AG04450 (cell line): ENCODE measurements at regions not wholly inside any gene's neighbourhood (a gene's known extent, or its start where the extent isn't known, plus 50 kb on each side); places are given as distances from the start of the nearest gene placed in this dataset.

Source experiments
- CTCF ChIA-PET: fragments of 300-600, 350-600 bp; formaldehyde crosslinking; extraction: SDS; loops from one replicate; lab custom pipeline; 2022; ENCODE audit warnings: antibody characterized with exemption, inconsistent platforms; lab: Charles Lee
- POLR2A ChIA-PET: fragments of 350-600 bp; formaldehyde crosslinking; extraction: SDS; loops from one replicate; lab custom pipeline; 2021; ENCODE audit warnings: antibody characterized with exemption, inconsistent platforms; lab: Yijun Ruan, JAX
- DNase-seq: peaks from one replicate; pipeline ENCODE4 v3.0.0-alpha.2; 2011; ENCODE audit warnings: low read depth, low spot score
- H3K27ac ChIP-seq: one replicate; pipeline ENCODE4 v1.5.1; 2012; ENCODE audit warnings: low read depth, low read length, control low read depth
- H3K27me3 ChIP-seq: one replicate; pipeline ENCODE4 v1.6.0; 2012; ENCODE audit warnings: low read length; ENCODE audit not compliant: control insufficient read depth, insufficient read depth
- H3K4me3 ChIP-seq: 2 replicates; pipeline ENCODE4 v1.5.1; 2011; ENCODE audit warnings: mild to moderate bottlenecking, low read depth, low read length, control low read depth
- H3K9me3 ChIP-seq: 2 replicates; pipeline ENCODE4 v1.5.1; 2012; ENCODE audit warnings: low read length; ENCODE audit not compliant: control insufficient read depth, insufficient read depth
- CTCF ChIP-seq: IDR thresholded peaks from 2 replicates; pipeline ENCODE4 v1.5.1; 2011; ENCODE audit warnings: low read depth, low read length, control low read depth, inconsistent platforms

- H3K9me3 ChIP-seq: no peaks in the 10 kb centered on the region
- no peak overlapping the region for H3K4me3 ChIP-seq
- CTCF ChIA-PET: no interaction called here
- TF ChIP-seq CTCF: no peak
- H3K27ac ChIP-seq: no peak overlapping the region
- no peaks in the 10 kb centered on the region for H3K27me3 ChIP-seq
- POLR2A ChIA-PET: no interaction called here
- no peak for DNase-seq
These were observed 874.1 kb downstream of the GRM8 start for GRCh38 chr7:126378642-126379041.

- Histone ChIP-seq H3K27ac (no peak overlapping the region), H3K4me3 (no peak overlapping the region), H3K9me3 (0 out of 2 replicates have a peak, but pooled peaks cover 4% of the 10 kb centered on the region), H3K27me3 (no peaks in the 10 kb centered on the region)
- CTCF ChIA-PET: no interaction called here
- no peak for TF ChIP-seq CTCF
- POLR2A ChIA-PET: no interaction called here
- DNase-seq: no peak
These were observed 882.6 kb downstream of the GRM8 start for GRCh38 chr7:126370038-126370668.

GRCh38 chr7:126362746-126363145 lies 890.0 kb downstream of the GRM8 start:
- CTCF ChIA-PET: no interaction called here
- POLR2A ChIA-PET: no interaction called here
- Histone ChIP-seq H3K9me3 (no peaks in the 10 kb centered on the region), H3K4me3 (no peak overlapping the region), H3K27ac (no peak overlapping the region), H3K27me3 (no peaks in the 10 kb centered on the region)
- no peak for DNase-seq
- TF ChIP-seq CTCF: no peak

GRCh38 chr7:126361183-126361582 lies 891.6 kb downstream of the GRM8 start:
- CTCF ChIA-PET: interaction anchor here (0.7 kb wide), 1 partner anchor 1144 kb away, joined by 3 read pairs; no protein-coding TSS in a partner anchor
- H3K27ac ChIP-seq: no peak overlapping the region
- no peaks in the 10 kb centered on the region for H3K9me3 ChIP-seq
- TF ChIP-seq CTCF: no peak
- H3K4me3 ChIP-seq: no peak overlapping the region
- POLR2A ChIA-PET: no interaction called here
- no peaks in the 10 kb centered on the region for H3K27me3 ChIP-seq
- no peak for DNase-seq

GRCh38 chr7:126339813-126340212 lies 912.9 kb downstream of the GRM8 start:
- no peak for DNase-seq
- POLR2A ChIA-PET: no interaction called here
- no peak overlapping the region for H3K4me3 ChIP-seq
- H3K9me3 ChIP-seq: no peaks in the 10 kb centered on the region; the same call in 1 of the 2 replicates
- no peaks in the 10 kb centered on the region for H3K27me3 ChIP-seq
- CTCF ChIA-PET: no interaction called here
- TF ChIP-seq CTCF: no peak
- H3K27ac ChIP-seq: no peak overlapping the region
